Epithelial cell of proximal tubule (primary cell): ENCODE measurements at regions not wholly inside any gene's neighbourhood (a gene's known extent, or its start where the extent isn't known, plus 50 kb on each side); places are given as distances from the start of the nearest gene placed in this dataset.
"Not testable (repeated sequence)": the region's sequence is repeated elsewhere in the genome, so short reads cannot be mapped to it uniquely, and the experiment has no call there.

Experiments
- DNase-seq: peaks from one replicate; pipeline ENCODE4 v3.0.0-alpha.2; 2011; ENCODE audit warnings: low read depth
- H3K4me3 ChIP-seq: 2 replicates; pipeline ENCODE4 v1.5.1; 2011; ENCODE audit warnings: low read depth, mild to moderate bottlenecking, low read length
- TF ChIP-seq, protein P1 (sequence below): conservative IDR thresholded peaks from 2 replicates; pipeline ENCODE4 v1.5.1; 2012; ENCODE audit warnings: low read depth, mild to moderate bottlenecking, low read length

DNA sequence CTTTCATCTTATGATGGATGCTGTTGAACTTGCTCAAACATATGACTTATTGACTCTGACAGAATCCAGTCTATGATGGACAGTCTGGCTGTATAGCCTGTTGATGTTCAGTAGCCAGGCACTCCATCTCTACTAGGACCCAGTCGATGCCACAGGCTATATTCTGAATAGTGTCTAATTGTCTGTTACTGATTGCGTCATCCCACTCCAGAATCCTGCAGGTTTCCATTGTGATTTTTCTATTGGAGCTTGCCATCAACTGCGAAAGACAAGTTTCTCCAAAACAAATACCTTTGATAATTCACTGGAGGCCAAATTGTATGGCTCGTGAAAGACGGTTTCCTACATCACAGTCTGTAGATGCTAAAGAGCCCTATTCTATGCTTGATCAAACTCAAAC, 481.7 kb upstream of the CHORDC1 start:
- H3K4me3 ChIP-seq = no peak overlapping the region
- no peak for DNase-seq
- TF ChIP-seq, protein P1, sequence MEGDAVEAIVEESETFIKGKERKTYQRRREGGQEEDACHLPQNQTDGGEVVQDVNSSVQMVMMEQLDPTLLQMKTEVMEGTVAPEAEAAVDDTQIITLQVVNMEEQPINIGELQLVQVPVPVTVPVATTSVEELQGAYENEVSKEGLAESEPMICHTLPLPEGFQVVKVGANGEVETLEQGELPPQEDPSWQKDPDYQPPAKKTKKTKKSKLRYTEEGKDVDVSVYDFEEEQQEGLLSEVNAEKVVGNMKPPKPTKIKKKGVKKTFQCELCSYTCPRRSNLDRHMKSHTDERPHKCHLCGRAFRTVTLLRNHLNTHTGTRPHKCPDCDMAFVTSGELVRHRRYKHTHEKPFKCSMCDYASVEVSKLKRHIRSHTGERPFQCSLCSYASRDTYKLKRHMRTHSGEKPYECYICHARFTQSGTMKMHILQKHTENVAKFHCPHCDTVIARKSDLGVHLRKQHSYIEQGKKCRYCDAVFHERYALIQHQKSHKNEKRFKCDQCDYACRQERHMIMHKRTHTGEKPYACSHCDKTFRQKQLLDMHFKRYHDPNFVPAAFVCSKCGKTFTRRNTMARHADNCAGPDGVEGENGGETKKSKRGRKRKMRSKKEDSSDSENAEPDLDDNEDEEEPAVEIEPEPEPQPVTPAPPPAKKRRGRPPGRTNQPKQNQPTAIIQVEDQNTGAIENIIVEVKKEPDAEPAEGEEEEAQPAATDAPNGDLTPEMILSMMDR = no peak

DNA sequence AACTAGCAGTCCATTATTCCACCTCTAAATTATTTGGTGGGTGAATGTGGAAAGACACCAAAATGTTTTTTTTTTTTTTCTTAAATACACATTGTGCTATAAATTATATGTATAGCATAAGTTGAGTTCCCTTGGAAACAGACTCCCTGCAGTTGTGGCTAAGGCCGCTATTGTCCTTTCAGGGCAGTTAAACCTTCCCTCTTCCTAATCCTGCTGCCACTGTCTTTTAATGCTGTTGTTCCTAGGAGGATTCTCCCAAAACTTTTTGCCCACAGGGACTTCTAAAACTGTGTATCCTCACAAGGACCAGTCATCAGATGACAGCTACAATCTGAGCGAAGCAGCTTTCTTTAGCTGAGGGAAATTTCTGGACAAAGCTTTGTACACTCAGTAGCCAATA, 478.9 kb upstream of the CHORDC1 start:
- no peak for DNase-seq

DNA sequence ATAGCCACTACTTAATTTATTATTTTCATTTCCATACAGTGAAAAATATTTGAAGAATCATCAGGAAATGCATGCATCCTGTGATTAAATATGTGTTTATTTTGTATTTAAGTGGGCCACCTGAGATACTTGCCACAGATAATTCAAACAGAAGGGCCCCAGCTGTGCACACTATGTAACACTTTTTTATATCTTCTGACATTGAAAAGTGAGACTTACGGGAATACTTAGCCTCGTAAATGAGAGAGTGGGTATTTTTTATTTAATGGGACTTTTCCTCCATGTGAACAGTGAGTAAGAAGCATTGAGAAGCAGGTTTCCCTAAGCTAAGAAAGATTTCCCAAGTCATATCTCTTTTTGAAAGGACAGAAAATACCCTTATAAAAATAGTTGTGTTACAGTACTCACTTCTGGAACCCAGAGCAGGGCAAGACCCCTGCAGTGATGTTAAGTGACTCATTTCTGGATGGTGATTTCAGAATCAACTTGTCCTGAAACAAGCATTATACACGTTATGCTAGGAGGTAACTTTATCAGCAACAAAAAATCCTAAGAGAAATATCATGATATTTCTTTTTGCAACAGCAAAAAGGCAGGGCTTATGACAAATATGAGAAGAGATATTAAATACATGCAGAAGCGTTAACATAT, 478.1 kb upstream of the CHORDC1 start:
- H3K4me3 ChIP-seq = no peak overlapping the region
- DNase-seq = no peak
- TF ChIP-seq, protein P1 = no peak

More for the DNA sequence above, 478.9 kb upstream of the CHORDC1 start:
- no peak overlapping the region for H3K4me3 ChIP-seq
- TF ChIP-seq, protein P1 = no peak

DNA sequence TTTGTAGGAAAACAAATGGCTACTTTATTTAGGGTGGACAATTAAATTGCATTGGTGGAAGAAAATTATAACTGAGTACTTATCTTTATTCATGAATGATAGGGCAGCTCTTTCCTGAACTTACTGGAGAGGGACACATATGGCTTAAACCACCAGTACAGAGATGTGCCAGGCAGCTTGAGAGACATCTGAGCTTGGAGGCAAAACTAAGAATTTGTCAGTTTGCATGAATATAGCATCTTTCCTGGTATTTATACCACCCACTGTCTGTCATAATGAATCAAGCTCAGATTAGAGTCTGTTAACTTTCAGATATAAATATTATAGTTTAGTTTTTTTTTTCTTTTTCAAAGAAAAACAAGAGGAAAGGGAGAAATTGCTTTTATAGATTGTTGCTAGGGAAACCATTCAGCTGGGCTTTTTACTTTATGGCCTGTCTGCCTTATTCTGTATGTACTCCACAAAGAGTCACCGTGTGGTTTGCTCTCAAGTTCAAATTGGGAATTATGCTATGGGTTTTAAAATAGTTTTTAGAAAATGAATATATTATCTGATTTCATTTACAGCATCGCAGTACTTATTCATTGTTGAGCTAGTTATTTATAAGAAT, 477.0 kb upstream of the CHORDC1 start:
- H3K4me3 ChIP-seq = no peak overlapping the region
- TF ChIP-seq, protein P1 = no peak
- DNase-seq = no peak

DNA sequence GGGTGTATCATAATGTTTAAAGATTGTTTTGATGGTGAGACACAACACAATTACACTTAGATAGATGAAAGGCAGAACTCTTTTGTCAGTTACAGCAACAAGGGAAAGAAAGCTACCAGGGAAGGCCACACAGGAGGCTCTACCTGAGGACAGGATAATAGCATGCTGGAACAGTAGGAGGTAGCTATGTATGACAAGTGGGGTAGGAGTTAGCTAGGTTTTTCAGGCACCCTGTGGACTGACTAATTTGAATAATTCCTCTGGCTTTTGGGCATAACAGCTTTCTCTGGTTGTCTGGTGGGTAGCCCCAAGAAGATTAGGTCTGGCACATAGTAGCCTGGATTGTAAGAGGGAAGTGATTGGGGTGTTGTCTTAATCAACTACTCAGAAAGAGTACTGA, 475.4 kb upstream of the CHORDC1 start:
- DNase-seq = no peak
- TF ChIP-seq, protein P1 = no peak
- no peak overlapping the region for H3K4me3 ChIP-seq

DNA sequence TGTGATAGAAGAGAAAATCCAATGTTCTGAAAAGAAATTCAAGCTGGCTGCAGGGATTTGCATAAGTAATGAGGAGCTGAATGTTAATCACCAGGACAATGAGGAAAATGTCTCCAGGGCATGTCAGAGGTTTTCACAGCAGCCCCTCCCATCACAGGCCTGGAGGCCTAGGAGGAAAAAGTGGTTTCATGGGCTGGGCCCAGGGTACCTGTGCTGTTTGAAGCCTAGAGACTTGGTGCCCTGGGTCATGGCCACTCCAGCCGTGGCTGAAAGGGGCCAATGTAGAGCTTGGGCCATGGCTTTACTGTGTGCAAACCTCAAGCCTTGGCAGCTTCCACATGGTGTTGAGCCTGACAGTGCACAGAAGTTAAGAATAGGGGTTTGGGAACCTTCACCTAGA, 452.6 kb upstream of the CHORDC1 start:
- DNase-seq, H3K4me3 ChIP-seq: not testable (repeated sequence)

DNA sequence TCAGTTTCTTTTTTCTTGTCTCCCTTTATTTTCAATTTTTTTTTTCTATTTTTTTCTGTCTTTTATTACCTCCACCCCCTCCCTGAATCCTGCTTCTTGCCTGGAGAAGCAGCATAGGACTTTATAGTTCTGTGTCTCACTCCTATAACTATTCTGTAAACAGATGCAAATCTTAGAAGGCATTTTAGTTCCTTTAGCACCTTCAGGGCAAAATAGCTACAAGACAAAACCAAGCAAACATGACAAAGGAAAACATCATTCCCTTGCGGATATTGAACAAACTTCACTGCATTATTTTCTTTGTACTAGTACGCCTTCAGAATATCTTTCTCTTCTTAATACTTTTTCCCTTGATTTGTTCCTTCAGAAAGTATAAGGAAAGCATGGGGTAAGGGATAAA, 446.2 kb upstream of the CHORDC1 start:
- no peak for DNase-seq
- TF ChIP-seq, protein P1 = no peak
- H3K4me3 ChIP-seq = no peak overlapping the region
